GM21423 (cell line): ENCODE measurements at regions not wholly inside any gene's neighbourhood (a gene's known extent, or its start where the extent isn't known, plus 50 kb on each side); places are given as distances from the start of the nearest gene placed in this dataset.

Experiments used
- ATAC-seq: cut with Tn5 transposase; IDR thresholded peaks from one replicate; pipeline ENCODE4 v1.9.1; 2021; ENCODE audit warnings: mild to moderate bottlenecking, moderate library complexity; ENCODE audit not compliant: unreplicated experiment

DNA sequence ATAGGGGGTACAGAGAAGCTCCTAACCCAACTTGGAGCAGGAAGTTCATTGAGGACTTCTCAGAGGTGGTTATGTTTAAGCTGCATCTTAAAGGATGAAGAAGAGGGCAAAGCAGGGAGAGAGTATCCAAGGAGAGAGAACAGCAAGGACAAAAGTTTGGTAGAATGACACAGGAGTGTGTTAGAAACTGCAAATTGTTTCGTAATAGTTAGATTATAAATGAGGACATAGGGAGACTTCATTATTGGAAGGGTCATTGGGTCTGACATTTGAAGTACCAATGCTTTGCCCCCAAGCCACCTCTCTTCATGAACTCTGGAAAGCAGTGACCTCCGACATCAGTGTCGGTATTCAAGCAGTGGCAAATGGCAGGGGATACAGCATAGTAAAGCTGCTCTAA, 209.6 kb upstream of the JUN start:
- ATAC-seq = no peak

DNA sequence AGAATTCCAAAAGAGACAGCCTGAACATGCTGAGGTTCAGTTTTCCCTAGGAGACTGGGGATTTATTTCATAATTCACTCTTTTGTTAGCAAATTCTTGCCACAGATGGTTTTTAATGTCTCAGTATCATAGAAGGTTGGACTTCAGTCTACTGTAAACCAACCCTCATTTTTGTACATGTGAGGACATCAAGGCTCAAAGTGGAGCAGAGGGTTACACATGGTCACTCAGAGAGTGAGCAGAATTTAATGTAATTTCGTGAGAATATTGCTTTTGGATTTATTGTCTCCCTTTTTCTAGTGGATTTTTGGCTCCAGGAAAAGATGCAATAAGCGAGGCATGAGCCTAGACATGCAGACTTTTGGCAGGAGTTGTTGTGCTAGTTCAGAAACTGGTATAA, 210.8 kb upstream of the JUN start:
- ATAC-seq = no peak

DNA sequence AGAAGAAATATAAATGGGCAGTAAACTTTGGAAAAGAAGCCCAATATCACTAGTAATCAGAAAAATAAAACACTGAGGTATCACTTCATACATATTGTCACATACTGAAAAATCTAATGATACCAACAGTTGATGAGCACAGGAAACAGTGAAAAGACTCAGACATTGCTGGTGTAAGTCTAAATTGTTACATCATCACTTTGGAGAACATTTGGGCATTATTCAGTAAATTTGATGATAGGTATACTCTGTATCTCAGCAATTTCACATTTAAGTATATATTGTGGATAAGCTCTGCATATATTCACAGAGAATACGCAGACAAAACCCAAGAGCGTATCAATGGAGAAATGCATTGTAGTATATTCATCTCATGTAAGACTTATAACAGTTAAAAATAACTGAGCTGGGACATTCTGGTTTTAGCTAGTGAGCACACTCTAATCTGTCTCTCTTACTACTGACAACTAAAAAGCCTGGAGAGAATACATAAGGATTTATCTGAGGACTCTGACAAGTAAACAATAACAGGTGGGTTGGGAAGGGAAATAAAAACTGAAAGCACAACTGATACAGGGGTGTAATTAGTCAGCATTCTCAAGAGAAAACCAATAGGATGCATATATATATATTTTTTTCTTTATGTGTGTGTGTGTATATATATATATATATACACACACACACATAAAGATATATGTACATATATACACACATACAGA, 212.7 kb upstream of the JUN start:
- peak; percentile 69 for ATAC-seq

DNA sequence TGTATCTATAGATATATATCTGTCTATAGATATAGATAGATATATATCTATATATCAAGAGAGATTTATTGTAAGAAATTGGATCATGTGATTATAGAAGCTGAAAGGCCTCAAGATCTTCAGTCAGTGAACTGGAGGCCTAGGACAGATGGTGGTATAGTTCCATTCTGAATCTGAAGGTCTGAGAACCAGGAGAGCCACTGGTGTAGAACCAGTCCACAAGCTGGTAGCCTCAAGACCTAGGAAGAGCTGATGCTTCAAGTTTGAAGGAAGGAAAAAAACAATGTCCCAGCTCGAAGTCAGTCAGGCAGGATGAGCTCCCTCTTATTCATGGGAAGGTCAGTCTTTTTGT, 213.2 kb upstream of the JUN start:
- peak; percentile 61 for ATAC-seq

DNA sequence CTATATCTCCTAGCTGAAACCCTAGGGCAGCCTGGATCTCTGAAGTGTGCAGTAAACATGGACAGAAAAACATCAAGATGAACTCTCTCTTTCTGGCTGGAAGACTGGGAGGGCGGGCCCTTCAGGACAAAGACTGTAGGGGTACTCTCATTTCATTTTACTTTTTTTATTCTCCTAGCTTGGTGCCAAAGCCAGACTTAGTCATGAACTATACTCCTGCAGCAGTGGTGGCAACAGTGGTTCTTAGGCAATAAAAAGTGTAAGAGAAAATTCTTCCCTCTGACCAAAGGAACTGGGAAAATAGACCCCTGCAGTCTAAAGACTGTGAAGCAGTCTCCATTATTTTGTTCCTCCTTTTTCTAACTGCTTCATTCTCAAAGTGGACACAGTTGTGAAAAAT, 213.8 kb upstream of the JUN start:
- no peak for ATAC-seq

DNA sequence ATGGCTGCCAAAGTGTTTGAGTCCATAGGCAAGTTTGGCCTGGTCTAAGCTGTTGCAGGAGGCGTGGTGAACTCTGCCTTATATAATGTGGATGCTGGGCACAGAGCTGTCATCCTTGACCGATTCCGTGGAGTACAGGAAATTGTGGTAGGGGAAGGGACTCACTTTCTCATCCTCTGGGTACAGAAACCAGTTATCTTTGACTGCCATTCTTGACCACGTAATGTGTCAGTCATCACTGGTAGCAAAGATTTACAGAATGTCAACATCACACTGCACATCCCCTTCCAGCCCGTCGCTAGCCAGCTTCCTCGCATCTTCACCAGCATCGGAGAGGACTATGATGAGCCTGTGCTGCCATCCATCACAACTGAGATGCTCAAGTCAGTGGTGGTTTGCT, 215.8 kb upstream of the JUN start:
- ATAC-seq = no peak

DNA sequence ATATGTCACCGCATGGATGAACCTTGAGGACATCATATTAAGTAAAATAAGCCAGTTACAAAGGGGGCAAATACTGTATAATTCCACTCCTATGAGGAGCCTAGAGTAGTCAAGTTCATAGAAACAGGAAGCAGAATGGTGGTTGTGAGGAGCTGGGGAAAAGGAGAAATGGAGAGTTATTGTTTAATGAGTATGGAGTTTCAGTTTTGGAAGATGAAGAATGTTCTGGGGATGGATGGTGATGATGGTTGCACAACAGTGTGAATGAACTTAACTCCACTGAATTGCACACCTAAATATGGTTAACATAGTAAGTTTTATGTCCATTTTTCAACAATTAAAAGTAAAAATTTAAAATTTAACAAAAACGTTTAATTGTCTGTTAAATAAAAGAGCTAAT, 220.9 kb upstream of the JUN start:
- no peak for ATAC-seq

DNA sequence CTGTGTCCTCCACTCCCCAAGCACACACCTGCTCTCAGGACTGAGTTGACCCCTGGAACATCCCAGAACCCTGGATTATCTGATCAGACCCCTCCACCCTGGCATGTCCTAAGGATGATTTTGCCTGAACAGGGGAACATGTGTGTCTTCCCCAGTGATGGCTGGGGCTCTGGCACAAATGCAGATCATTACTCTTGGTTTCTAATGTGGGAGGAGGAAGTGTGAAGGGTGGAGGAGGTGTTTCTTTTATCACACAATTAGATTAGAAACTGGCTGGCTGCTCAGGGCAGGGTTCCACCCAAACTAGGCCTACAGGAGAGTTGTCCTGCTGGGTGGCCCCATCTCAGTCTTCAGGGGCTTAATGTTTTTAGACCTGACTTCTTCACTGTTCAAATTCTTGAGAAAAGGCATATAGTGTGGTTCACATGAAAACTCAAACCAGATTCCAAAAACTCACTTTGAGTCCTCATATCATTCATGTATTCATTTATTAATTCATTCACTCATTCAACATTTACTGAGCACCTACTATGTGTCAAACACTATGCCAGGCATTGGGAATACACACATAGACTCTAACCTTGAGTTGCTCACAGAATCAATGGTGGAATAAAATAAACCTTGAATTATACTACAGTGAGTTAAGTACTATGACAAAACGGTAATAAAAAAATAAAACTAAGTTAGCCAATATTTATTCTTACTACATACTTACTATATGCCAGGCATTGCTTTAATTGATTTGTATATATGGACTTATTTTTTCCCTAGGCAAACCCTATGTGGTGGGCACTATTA, 221.8 kb upstream of the JUN start:
- no peak for ATAC-seq

DNA sequence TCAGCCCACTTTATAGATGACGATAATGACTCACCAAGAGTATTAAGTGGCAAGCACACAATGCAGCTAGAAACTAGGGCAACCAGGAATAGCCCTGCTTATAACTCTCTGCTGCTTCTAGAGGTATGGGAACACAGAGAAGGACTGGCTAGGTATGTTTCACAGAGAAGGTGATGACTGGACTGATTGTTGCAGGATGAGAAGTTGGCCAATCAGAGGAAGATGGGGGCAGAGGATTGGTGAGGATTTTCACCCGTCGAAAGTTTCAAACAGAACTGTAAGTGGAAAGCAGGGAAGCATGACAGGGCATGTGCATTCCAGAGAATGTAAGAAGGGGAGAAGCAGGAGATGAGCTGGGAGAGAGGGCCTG, 222.4 kb upstream of the JUN start:
- no peak for ATAC-seq

DNA sequence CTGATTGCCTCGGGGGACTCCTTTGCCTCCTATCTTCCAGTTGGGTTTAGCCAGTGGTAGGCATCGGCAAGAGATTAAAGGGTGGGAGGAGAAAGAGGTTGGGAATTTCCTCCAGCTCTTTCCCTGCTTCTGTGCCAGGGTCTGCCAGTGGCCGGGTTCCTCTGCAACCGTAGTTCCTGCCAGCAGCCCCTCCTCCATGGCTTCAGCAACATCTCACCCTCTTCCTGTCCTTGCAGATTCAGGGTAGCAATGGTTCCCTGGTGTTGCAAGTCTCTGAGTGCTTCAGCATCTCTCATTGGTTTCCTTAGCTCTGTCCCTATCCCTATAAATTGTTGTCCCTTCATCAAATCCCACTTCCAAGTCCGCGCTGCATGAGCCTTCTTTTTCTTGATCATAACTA, 223.1 kb upstream of the JUN start:
- no peak for ATAC-seq

DNA sequence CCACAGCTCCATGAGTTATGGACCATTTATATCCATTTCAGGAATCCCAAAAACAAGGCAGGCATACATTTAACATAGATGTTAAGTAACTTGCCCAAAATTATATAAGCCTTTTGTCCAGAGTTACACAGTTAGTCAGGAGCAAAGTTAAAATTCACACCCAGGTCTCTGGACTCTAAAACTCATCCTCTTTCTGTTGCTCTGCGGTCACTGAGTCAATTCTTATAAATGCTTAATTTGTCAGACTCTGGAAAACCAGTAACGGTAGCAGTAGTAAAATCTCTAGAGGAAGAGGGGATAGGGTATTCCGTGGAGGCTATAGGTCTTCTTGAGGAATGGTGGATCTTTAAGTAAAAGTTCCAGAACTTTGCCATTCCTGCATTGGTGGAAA, 223.6 kb upstream of the JUN start:
- ATAC-seq = no peak

DNA sequence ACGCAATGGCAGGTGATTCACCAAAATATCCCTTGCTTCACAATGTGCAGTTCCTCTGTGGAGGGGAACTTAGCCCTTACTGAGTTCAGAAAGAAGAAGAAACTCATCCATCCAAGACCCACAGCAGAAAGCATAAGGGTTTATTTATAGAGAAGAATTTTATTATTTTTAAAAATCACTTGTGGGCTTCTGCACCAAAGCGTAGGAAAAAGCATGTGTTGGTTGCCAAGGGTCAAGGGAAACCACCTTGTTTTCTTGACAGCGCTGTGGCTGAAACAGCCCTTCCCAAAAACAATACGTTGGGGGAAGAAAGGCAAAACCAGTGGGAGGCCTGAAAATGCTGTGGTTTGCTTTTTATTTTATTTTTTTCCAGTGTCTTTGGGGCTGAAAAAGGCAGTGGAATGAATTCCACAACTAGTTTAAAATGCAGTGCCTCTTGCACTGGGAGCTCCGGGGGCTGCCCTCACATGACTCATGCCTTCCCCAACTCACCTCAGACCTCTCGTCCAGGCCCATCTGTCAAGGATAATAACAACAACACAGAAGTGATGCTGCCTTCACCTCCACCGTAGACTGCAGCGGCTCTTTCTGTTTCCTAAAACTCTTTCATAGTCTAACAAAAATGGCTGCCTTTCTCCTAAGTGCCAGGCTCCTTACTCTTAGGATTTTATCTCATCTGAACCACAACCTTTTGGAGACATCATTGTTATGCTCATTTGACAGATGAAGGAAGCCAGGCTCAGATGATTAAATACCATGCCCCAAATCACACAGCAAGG, 224.2 kb upstream of the JUN start:
- ATAC-seq = peak; percentile 49

DNA sequence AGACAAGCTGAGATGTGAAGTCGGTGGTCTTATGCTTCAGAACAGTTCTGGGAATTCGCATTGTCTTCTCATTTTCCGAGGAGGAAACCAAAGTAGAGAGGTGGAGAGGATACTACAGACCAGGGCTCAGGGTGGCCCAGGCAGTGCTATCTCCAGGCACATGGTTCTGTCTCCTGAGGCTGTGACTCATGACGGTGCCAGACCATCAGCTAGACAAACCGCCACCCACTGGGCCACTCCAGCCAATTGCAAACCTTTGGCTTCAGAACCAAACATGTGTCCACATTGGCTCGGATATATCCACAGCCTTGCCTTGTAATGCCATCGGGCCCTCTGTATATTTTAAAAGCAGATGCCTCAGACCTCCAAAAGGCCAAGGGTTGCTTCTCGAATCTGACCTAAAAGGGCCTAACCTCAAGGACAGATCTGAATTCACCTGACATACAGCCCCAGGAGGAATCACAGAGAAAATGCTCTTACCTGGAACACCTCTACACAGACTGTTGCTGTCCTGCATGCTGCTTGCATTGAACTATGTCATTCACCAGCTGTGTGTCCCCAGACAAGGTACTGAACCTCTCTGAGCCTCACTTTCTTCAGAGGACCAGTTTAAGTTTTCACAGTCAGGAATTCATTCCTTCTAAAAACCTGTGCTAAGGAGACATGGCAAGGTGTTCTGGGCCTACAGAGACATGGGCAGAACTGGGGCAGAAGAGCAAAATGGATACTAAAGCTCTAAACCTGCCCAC, 224.9 kb upstream of the JUN start:
- no peak for ATAC-seq

DNA sequence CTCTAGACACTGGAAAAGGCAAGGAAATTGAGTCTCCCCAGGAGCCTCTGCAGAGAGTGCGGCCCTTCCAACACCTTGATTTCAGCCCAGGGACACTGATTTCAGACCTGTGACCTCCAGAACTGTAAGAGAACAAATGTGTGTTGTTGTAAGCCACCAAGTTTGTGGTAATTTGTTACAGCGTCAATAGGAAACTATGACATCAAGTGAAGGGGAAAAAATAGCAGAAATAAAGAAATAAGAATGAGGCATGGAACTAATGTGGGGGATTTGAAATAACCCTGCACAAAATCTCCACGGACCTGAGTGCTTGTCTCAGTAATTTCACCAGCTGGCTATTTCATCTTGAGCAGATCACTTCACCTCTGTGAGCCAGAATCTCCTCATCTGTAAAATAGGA, 227.8 kb upstream of the JUN start:
- ATAC-seq = no peak

DNA sequence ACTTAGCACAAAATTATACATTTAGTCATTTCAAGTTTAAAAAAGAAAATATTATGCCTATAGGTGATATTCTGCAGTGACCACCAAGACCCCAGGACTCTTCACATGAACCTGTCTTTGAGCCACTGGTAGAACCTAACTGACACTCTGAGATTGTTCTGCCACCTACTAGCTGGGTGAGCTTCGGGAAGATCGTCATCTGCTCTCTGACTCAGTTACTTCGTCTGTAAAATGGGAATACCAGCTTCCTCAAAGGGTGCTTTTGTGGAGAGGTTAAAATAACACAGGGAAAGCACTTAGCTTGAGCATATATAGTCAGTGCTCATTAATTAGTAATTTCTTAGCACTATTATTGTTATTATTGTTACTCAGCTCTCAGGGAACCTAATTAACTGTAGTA, 228.5 kb upstream of the JUN start:
- ATAC-seq = no peak

DNA sequence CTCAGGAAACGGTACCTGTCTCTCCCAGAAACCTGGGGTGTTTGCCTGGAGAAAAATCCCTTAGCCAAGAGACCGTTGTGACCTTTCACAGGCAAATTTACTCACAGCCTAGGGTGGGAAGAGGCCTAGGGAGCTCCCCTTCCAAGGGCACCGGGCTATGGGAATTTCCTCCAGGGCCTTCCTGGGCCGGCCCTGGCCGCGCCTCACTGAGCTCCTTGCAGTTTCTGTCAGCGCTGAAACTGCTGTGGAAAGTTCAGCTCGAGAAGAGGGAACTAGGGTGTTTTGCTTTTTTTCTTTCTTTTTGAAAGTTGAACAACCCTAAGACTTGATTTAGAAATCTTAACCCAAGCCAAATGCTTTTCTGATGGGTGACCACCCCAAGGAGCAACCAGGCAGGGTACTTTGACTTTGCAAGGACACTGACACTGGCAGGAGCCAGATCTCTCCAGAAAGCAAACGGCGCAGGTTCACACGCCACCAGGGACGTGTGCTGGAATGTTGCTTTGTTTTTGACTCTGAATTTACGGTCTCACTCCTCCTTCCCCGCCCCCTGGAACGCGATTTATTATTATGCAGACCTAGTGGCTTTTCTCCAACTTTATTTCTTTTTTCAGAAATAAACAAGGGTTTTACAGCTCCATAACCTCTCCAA, 229.6 kb upstream of the JUN start:
- peak; percentile 49 for ATAC-seq

DNA sequence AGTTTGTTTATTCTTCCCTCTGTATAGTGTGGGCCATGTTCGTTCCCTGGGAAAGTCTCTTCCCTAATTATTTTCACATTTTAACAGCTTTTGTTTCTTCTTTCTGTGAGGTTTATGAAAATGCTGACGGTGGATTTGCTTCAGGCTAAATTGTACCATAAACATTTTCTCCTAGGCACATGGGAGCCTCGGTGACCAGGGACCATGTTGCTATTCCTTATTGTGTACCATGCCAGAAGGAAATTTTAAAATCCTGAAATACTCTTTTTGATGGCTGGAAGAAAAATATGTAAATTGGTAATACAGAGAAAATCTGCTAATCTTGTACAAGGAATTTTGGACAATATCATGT, 230.1 kb upstream of the JUN start:
- ATAC-seq = no peak

DNA sequence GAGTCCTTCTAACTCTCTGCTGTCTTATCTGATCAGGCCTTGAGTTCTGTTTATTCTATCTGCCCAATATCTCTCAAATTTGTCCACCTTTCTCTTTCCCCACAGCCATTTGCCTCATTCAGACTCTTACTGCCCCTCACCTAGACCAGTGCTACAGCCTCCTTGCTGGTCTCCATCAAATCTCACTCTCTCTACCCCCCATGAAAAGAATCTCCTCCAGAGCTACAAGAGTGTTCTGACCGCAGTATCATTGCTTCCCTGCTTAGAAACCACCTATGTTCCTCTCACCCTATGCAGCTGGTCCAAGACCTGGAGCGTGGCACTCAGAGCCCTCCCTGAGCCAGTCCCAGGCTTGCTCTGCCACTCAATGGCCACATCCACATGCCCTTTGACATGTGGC, 231.0 kb upstream of the JUN start:
- no peak for ATAC-seq

DNA sequence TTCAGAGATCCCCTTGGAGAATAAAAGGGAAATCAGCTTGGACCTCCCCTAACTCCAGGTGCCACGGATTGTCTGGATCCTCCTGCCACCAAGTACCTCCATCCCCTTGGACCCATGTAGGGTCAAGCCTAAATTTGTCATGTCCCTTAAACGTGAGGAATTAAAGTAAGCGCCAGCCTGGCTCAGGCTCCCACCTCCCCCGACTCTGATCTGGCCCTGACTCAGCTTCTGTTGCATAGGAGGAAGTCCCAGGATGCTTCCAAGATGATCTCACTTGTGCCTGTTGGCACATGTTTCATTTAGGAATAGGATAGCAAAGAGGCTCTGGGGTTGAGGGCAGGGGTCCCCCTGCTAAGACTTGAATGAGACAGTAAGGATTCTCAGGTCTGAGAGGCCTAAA, 231.9 kb upstream of the JUN start:
- ATAC-seq = no peak

DNA sequence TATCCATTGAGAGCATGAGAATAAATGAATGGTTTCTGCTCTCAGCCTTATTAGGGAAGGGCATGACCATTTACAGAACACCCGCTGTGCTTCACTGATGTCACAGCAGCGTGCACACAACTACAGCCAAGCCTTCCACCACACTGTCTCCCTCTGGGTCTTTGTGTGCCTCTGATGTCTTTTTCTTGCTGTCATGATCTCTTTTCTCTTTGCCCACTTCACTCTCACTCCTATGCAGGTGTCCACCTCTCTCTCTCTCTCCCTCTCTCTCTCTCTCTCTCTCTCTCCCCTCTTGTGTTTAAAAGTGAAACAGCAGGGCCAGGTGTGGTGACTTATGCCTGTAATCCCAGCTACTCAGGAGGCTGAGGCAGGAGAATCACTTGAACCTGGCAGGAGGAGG, 232.5 kb upstream of the JUN start:
- no peak for ATAC-seq
